Fibroblast of the aortic adventitia (primary cell): ENCODE measurements at regions not wholly inside any gene's neighbourhood (a gene's known extent, or its start where the extent isn't known, plus 50 kb on each side); places are given as distances from the start of the nearest gene placed in this dataset.
A peak's percentile ranks its signal among the peaks of the same experiment; 100 is the strongest.

Source experiments
- DNase-seq: peaks from one replicate; pipeline ENCODE4 v3.0.0-alpha.2; 2010; ENCODE audit warnings: low read depth
- H3K4me3 ChIP-seq: 2 replicates; pipeline ENCODE4 v1.5.1; 2011; ENCODE audit warnings: low read depth, mild to moderate bottlenecking, control low read depth, low read length, moderate library complexity
- TF ChIP-seq, protein P1 (sequence below): IDR thresholded peaks from 2 replicates; pipeline ENCODE4 v1.5.1; 2011; ENCODE audit warnings: mild to moderate bottlenecking, low read length, control low read depth, inconsistent platforms; ENCODE audit not compliant: insufficient read depth

DNA sequence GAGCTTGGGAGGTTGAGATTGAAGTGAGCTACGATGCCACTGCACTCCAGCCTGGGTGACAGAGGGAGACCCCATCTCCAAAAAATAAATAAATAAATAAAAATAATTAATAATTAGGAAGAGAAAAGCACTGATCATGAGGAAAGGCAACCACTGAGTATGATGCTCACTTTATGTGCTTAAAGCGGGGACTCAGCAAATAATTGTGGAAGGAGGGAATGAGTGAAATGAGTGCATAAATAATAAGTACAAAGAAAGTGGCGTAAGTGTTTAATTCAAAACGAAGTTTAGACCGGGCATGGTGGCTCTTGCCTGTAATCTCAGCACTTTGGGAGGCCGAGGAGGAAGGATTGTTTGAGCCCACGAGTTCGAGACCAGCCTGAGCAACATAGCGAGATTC, 94.9 kb upstream of the MKLN1 start:
- no peak overlapping the region for H3K4me3 ChIP-seq
- DNase-seq = no peak
- TF ChIP-seq, protein P1, sequence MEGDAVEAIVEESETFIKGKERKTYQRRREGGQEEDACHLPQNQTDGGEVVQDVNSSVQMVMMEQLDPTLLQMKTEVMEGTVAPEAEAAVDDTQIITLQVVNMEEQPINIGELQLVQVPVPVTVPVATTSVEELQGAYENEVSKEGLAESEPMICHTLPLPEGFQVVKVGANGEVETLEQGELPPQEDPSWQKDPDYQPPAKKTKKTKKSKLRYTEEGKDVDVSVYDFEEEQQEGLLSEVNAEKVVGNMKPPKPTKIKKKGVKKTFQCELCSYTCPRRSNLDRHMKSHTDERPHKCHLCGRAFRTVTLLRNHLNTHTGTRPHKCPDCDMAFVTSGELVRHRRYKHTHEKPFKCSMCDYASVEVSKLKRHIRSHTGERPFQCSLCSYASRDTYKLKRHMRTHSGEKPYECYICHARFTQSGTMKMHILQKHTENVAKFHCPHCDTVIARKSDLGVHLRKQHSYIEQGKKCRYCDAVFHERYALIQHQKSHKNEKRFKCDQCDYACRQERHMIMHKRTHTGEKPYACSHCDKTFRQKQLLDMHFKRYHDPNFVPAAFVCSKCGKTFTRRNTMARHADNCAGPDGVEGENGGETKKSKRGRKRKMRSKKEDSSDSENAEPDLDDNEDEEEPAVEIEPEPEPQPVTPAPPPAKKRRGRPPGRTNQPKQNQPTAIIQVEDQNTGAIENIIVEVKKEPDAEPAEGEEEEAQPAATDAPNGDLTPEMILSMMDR = no peak

DNA sequence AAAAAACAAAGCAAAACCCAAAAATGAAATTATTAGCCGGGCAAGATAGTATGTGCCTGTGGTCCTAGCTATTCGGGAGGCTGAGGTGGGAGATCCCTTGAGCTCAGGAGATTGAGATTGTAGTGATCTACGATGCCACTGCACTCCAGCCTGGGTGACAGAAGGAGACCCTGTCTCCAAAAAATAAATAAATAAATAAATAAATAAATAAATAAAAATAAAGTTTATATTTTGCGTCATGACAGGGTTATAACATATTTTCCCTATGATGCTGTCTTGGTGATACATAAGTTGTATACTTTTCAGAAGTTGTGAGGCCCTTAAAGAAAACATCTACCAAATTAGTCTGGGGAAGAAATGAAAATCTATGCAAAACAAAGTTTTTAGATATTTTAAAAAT, 94.5 kb upstream of the MKLN1 start:
- TF ChIP-seq, protein P1 = no peak
- no peak for DNase-seq
- no peak overlapping the region for H3K4me3 ChIP-seq

DNA sequence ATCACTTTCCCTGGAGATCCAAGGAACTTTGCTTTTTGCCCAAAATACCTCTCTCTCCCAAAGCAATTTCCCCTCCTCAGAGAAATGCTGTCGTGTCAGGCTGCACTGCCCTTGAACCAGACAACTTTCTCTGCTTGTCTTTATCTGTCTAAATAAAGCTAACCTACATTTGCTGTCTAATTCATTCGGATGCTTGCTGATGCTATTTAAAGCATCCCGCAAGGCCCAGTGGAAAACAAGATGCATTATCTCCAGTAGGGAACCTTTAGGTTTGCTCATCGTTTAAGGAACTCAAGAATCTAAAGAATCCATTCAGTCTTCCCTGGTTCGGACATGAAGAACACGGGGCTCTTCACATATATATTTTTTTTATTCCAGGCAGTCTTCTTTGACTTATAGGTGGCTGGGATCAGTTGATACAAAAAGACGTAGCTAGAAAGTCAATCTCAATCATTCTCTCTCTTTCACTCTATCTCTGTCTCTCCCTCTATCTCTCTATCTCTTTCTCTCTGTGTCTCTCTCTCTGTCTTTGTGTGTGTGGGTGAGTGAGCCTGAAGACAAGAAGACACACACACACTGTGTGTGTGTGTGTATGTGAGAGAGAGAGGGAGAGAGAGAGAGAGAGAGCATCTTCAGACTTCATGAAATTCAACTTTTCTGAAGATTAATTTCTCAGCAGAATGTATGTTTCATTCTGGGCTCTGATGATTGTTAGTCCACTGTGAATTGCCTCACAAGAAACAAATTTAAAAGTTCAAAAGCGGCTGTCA, 92.8 kb upstream of the MKLN1 start:
- no peak overlapping the region for H3K4me3 ChIP-seq
- TF ChIP-seq, protein P1 = no peak
- no peak for DNase-seq

DNA sequence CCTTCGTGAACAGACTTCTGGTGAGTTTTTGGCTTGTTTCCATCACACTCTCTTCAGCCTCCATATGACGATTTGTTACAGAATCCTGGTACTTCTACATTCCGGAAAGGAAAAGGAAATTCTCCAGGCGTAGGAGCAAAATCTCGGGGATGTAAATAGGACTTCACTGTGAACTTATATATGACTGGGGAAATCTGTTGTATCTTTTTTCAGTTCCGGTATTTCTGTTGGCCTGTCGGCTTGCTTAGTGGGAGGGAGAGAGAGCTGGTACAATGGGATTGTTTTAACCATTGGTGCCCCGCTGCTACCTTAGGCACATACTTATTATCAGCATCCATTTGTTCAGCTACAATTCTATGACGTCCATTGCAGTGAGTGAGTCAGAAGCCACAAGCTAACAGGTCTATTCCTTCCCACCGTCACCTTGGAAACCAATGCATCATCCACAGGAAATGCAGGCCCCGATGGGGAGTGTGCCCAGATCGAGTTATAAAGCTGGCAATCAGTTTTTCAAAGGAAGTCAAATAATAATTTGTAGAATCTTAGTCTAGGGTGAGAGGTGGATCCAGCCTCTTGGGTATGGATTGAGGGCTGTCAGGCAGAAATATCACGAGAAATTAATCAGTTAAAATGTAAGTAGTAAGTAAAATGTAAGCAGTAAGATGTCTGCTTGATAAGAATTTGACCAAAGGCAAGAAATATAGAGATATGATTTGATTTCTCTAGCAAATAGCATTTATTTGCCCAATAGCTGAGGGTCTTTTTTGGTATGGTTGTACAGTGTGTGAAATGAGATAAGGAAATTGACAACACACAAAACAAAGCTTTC, 92.0 kb upstream of the MKLN1 start:
- TF ChIP-seq, protein P1 = no peak
- DNase-seq = peak; percentile 100
- H3K4me3 ChIP-seq = no peak overlapping the region

DNA sequence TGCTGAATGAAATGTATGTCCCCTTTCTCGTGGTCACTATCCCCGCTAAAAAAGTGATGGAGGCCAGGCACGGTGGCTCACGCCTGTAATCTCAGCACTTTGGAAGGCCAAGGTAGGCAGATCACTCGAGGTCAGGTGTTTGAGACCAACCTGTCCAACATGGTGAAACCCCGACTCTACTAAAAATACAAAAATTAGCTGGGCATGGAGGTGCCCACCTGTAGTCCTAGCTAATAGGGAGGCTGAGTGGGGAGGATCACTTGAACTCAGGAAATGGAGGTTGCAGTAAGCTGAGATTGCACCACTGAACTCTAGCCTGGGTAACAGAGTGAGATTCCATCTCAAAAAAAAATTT, 91.4 kb upstream of the MKLN1 start:
- DNase-seq = no peak
- TF ChIP-seq, protein P1 = no peak
- H3K4me3 ChIP-seq = no peak overlapping the region

DNA sequence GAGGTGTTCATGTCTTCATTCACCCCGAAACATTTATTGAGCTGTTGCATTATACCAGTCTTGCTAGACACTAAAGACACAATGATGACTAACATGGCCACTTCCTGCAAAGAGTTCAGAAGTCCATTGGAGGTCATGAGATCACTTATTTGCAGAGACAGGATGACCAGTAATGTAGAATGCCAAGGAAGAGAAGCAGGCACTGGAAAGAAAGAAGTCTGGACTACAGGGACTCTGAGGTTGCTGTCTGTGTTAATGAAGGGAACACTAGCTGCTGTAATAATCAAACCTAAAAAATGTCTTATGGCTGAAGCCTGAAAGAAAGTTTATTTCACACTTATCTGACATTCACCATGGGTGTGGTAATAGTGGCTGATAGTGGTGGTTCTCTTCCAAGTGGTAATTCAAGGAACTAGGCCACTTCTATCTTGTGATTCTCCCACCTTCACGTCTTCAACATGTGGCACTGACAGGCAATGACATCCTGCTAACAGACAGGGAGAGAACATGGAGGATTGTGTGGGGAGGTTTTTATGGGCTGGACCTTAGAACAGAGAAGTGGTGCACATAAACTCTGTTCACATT, 89.2 kb upstream of the MKLN1 start:
- peak; percentile 53 for DNase-seq
- H3K4me3 ChIP-seq = no peak overlapping the region
- TF ChIP-seq, protein P1 = no peak
